Mesendoderm (in vitro differentiated cells): ENCODE measurements at regions not wholly inside any gene's neighbourhood (a gene's known extent, or its start where the extent isn't known, plus 50 kb on each side); places are given as distances from the start of the nearest gene placed in this dataset.

Experiments
- DNase-seq: peaks from one replicate; pipeline ENCODE4 v3.0.0; 2013
- H2AK5ac ChIP-seq: 2 replicates; pipeline ENCODE4 v1.6.1; 2013; ENCODE audit warnings: low read length, inconsistent platforms
- H2BK120ac ChIP-seq: 2 replicates; pipeline ENCODE4 v1.6.1; 2013; ENCODE audit warnings: low read depth, mild to moderate bottlenecking, low read length, moderate library complexity, mixed read lengths
- H2BK15ac ChIP-seq: replicated peaks from 2 replicates; pipeline ENCODE4 v1.6.1; 2013; ENCODE audit warnings: low read depth, mild to moderate bottlenecking, moderate library complexity
- H2BK5ac ChIP-seq: 2 replicates; pipeline ENCODE4 v1.6.1; 2013; ENCODE audit warnings: low read length, inconsistent platforms
- H3K18ac ChIP-seq: 2 replicates; pipeline ENCODE4 v1.6.1; 2013; ENCODE audit warnings: mild to moderate bottlenecking, low read length, mixed read lengths
- H3K23ac ChIP-seq: one replicate; pipeline ENCODE4 v1.6.1; 2013; ENCODE audit warnings: low read length
- H3K27ac ChIP-seq: 2 replicates; pipeline ENCODE4 v1.5.1; 2013; ENCODE audit warnings: low read depth, mild to moderate bottlenecking, inconsistent platforms, low read length, moderate library complexity
- H3K27me3 ChIP-seq: 2 replicates; pipeline ENCODE4 v1.6.1; 2013; ENCODE audit warnings: low read length, control low read depth, mild to moderate bottlenecking, inconsistent platforms; ENCODE audit not compliant: insufficient read depth, poor library complexity
- H3K36me3 ChIP-seq: 2 replicates; pipeline ENCODE4 v1.6.1; 2013; ENCODE audit warnings: low read length, inconsistent platforms; ENCODE audit not compliant: control insufficient read depth, insufficient read depth
- H3K4ac ChIP-seq: one replicate; pipeline ENCODE4 v1.6.1; 2013; ENCODE audit warnings: low read depth, mild to moderate bottlenecking, low read length, moderate library complexity
- H3K4me1 ChIP-seq: 2 replicates; pipeline ENCODE4 v1.6.1; 2013; ENCODE audit warnings: low read depth, low read length, inconsistent platforms; ENCODE audit not compliant: control insufficient read depth
- H3K4me2 ChIP-seq: 2 replicates; pipeline ENCODE4 v1.6.1; 2013; ENCODE audit warnings: low read length
- H3K4me3 ChIP-seq: 2 replicates; pipeline ENCODE4 v1.5.1; 2013; ENCODE audit warnings: mild to moderate bottlenecking, low read length
- H3K56ac ChIP-seq: one replicate; pipeline ENCODE4 v1.6.1; 2013; ENCODE audit warnings: low read length
- H3K79me1 ChIP-seq: 2 replicates; pipeline ENCODE4 v1.6.1; 2013; ENCODE audit warnings: low read length, inconsistent platforms
- H3K79me2 ChIP-seq: 2 replicates; pipeline ENCODE4 v1.6.1; 2013; ENCODE audit warnings: mild to moderate bottlenecking, low read length; ENCODE audit not compliant: control insufficient read depth, insufficient read depth
- H3K9ac ChIP-seq: 2 replicates; pipeline ENCODE4 v1.6.1; 2013; ENCODE audit warnings: low read length, inconsistent platforms
- H4K5ac ChIP-seq: one replicate; pipeline ENCODE4 v1.6.1; 2013; ENCODE audit warnings: low read length
- H4K8ac ChIP-seq: one replicate; pipeline ENCODE4 v1.6.1; 2013; ENCODE audit warnings: low read depth, mild to moderate bottlenecking, control low read depth, low read length, moderate library complexity
- whole genome bisulfite sequencing: extraction: QIAGEN DNeasy Blood & Tissue Kit; methylation state at CpG from one replicate; pipeline ENCODE4 v1.1.7; 2013; ENCODE audit warnings: low lambda C conversion rate, missing lambda C conversion rate; ENCODE audit not compliant: insufficient coverage; ENCODE audit errors: extremely low coverage; 5-methylcytosine and 5-hydroxymethylcytosine counted together

- Histone ChIP-seq H3K4me3 (no peak overlapping the region), H2BK15ac (no peak overlapping the region), H3K18ac (no peak overlapping the region), H3K79me1 (no peaks in the 10 kb centered on the region), H3K27me3 (no peaks in the 10 kb centered on the region), H4K5ac (no peak overlapping the region), H2BK120ac (no peak overlapping the region), H3K23ac (no peak overlapping the region), H3K27ac (no peak overlapping the region), H4K8ac (no peak overlapping the region), H3K9ac (no peak overlapping the region), H3K79me2 (no peaks in the 10 kb centered on the region), H3K36me3 (no peaks in the 10 kb centered on the region), H2AK5ac (no peak overlapping the region), H3K4ac (no peak overlapping the region), H2BK5ac (no peak overlapping the region), H3K4me1 (peaks cover 10% of the 10 kb centered on the region), H3K4me2 (no peak overlapping the region), H3K56ac (no peak overlapping the region)
- WGBS: no CpG with 5 or more reads among the region's 9 CpGs
- no peak for DNase-seq
Observed at GRCh38 chr18:46405832-46406538, 251.0 kb downstream of the LOXHD1 start.

DNA sequence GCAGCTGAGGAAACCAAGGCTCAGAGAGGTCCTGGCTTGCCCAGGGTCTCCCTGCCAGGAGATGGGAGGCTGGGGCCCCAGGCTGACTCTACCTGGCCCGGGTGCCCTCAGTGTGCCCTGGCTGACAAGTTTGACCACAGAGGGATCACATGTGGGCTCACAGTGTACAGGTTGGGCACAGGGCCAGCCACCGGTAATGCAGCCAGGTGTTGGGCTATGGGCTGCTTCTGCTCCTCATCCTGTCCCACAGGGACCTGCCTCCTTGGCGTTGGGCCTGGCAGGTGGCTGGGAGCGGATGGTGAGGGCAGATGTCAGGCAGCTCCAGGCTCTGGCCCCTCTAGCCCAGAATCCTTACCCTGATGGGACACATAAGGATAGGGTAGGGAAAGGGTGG lies 250.5 kb downstream of the LOXHD1 start:
- no peak overlapping the region for H3K18ac ChIP-seq

DNA sequence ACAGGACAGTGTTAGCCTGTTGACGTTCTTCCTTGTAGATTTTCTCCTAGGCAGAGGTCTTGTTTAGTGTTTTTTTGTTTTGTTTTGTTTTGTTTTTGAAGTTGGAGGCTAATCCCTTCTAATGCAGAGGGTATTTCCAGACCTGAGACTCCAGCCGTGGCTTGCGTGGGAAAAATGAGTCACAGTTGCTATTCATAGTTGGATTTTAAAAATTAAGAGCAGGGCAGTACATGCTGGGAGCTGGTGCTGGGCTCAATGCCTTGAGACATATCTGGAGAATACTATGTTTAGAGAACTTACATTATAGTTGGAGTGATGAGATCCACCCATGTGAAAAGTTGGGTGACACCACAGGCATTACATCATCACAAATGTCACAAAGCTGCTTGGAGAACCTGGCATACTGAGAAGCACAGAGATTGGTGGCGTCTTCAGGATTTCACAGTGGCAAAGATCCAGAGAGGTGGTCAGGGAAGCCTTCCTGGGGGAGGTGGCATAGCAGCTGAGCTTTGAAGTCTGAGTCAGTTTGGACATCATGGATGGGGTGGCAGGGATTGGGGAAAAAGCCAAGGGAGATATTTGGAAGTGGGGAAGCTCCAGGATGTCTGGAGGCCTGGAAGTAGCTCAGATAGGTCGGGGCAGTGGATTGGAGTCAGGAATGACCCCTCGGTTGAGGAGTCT lies 249.4 kb downstream of the LOXHD1 start:
- no peaks in the 10 kb centered on the region for H3K36me3 ChIP-seq
- no peaks in the 10 kb centered on the region for H3K79me2 ChIP-seq
- H3K4me1 ChIP-seq: peaks cover 24% of the 10 kb centered on the region
- no peak for DNase-seq
- no peak overlapping the region for H3K4me2 ChIP-seq
- H3K27me3 ChIP-seq: no peaks in the 10 kb centered on the region
- H3K27ac ChIP-seq: no peak overlapping the region
- no peak overlapping the region for H4K5ac ChIP-seq
- no peaks in the 10 kb centered on the region for H3K79me1 ChIP-seq
- no peak overlapping the region for H3K9ac ChIP-seq
- no peak overlapping the region for H3K18ac ChIP-seq
- no peak overlapping the region for H2BK15ac ChIP-seq
- no peak overlapping the region for H2BK5ac ChIP-seq
- no peak overlapping the region for H3K23ac ChIP-seq
- H2AK5ac ChIP-seq: no peak overlapping the region
- no peak overlapping the region for H3K4me3 ChIP-seq
- no peak overlapping the region for H2BK120ac ChIP-seq
- no peak overlapping the region for H4K8ac ChIP-seq
- no peak overlapping the region for H3K4ac ChIP-seq
- no CpG with 5 or more reads among the region's 6 CpGs for whole genome bisulfite sequencing
- H3K56ac ChIP-seq: no peak overlapping the region

More for the DNA sequence above, 250.5 kb downstream of the LOXHD1 start:
- H2BK15ac ChIP-seq: no peak overlapping the region
- H2BK5ac ChIP-seq: no peak overlapping the region
- no peak overlapping the region for H3K23ac ChIP-seq
- H3K27ac ChIP-seq: no peak overlapping the region
- H3K79me2 ChIP-seq: no peaks in the 10 kb centered on the region
- H3K4me2 ChIP-seq: no peak overlapping the region
- H3K56ac ChIP-seq: no peak overlapping the region
- H2BK120ac ChIP-seq: no peak overlapping the region
- peaks cover 15% of the 10 kb centered on the region for H3K4me1 ChIP-seq
- no peak overlapping the region for H3K4ac ChIP-seq
- no peaks in the 10 kb centered on the region for H3K36me3 ChIP-seq
- H4K5ac ChIP-seq: no peak overlapping the region
- WGBS: no CpG with 5 or more reads among the region's 4 CpGs
- no peaks in the 10 kb centered on the region for H3K79me1 ChIP-seq
- no peak overlapping the region for H3K4me3 ChIP-seq
- no peak overlapping the region for H4K8ac ChIP-seq
- no peak overlapping the region for H2AK5ac ChIP-seq
- H3K9ac ChIP-seq: no peak overlapping the region
- H3K27me3 ChIP-seq: no peaks in the 10 kb centered on the region
- no peak for DNase-seq

DNA sequence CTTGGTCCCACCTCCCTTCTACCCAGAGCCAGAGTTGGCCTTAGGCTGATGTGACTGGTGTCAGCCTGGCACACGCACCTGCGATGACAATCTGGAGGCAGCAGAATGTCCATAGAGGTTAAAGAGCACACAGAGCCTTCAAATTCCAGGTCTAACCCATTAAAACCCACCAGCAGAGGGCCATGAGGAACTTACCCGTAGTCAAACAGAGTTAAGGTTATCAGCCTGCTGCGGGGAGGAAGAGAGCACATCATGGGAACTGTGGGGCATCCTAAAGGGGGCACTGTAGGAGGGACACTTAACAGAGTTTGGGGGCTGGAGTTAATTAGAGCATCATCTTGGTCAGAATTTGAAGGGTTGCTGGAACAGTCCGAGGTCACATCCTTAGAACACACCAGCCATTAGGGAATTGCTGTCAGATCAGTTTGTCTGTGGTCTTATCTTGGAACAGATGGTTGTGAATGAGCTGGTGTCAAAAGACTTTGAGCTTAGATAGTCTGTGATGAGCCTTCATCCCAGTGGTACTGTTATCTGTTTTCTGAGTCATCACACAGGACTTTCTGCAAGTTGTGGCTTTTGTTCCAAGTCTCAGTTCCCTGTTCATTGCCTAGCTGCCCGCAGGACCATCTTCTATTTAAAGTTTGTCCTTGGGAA lies 248.6 kb downstream of the LOXHD1 start:
- no CpG with 5 or more reads among the region's 6 CpGs for WGBS
- Histone ChIP-seq H2BK15ac (no peak overlapping the region), H4K5ac (no peak overlapping the region), H3K4me3 (no peak overlapping the region), H2BK5ac (peak overlapping the region; percentile 61), H3K9ac (no peak overlapping the region), H2BK120ac (no peak overlapping the region), H3K27me3 (no peaks in the 10 kb centered on the region), H3K79me2 (no peaks in the 10 kb centered on the region), H3K23ac (no peak overlapping the region), H2AK5ac (no peak overlapping the region), H3K27ac (no peak overlapping the region), H3K18ac (no peak overlapping the region), H4K8ac (no peak overlapping the region), H3K56ac (no peak overlapping the region), H3K4ac (no peak overlapping the region), H3K79me1 (no peaks in the 10 kb centered on the region), H3K4me2 (no peak overlapping the region), H3K36me3 (no peaks in the 10 kb centered on the region), H3K4me1 (peaks cover 22% of the 10 kb centered on the region)
- peak; percentile 94 for DNase-seq

DNA sequence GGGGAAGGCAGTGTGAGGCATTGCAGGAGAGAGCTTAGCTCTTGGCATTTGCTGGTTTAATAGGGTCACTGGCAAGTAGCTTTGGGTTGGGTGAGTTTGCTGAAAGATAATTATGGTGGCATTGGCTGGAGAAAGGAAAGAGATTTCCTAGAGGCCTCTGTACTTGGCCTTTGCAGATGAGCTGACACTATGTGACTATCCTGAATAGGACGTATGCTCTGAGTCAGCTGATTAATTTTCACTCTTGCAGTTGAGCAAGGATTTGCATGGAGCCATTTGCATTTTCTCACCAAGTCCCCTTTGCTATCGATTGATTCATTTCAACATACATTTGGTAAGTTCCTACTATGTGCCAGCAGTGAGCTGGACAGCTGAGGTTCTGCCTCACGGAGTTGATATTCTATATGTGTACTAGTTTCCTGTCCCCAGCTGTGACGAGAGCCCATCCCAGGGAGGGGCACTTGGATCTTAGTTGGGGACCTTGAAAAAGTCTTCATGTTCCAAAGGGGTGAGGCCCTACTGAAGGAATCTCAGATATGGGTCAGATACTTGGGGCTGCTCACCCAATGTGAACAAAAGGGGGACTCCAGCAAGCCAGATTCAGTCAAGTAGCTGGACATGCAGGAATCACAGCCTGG lies 245.7 kb downstream of the LOXHD1 start:
- Histone ChIP-seq H2BK120ac (no peak overlapping the region), H2BK15ac (no peak overlapping the region), H3K79me1 (no peaks in the 10 kb centered on the region), H2AK5ac (no peak overlapping the region), H3K79me2 (no peaks in the 10 kb centered on the region), H3K18ac (no peak overlapping the region), H3K23ac (no peak overlapping the region), H3K4ac (no peak overlapping the region), H3K36me3 (no peaks in the 10 kb centered on the region), H3K27me3 (no peaks in the 10 kb centered on the region), H3K9ac (no peak overlapping the region), H3K56ac (no peak overlapping the region), H4K5ac (no peak overlapping the region), H3K4me2 (no peak overlapping the region), H3K4me1 (peaks cover 36% of the 10 kb centered on the region), H3K4me3 (no peak overlapping the region), H4K8ac (no peak overlapping the region), H3K27ac (no peak overlapping the region), H2BK5ac (peak overlapping the region; percentile 12)
- DNase-seq: no peak
- WGBS: no CpG with 5 or more reads among the region's 4 CpGs
